Endothelial cell of umbilical vein (primary cell): ENCODE measurements at regions not wholly inside any gene's neighbourhood (a gene's known extent, or its start where the extent isn't known, plus 50 kb on each side); places are given as distances from the start of the nearest gene placed in this dataset.

Experiments
- CTCF ChIP-seq, 2 donors: IDR thresholded peaks; 1 replicate in 1 of 2; 2 replicates in 1 of 2; pipeline ENCODE4 v1.5.1; 2011; ENCODE audit warnings: low read length in 2 of 2, mild to moderate bottlenecking in 2 of 2, moderate library complexity in 2 of 2, control low read depth in 1 of 2, inconsistent platforms in 1 of 2, low read depth in 1 of 2; ENCODE audit not compliant: insufficient read depth in 1 of 2; ENCODE audit errors: extremely low read depth in 1 of 2
- FOS ChIP-seq: IDR thresholded peaks from 2 replicates; pipeline ENCODE4 v1.6.1; 2011; ENCODE audit warnings: mild to moderate bottlenecking, low read length, moderate library complexity, borderline replicate concordance; ENCODE audit not compliant: insufficient read depth
- POLR2AphosphoS5 ChIP-seq: IDR thresholded peaks from 2 replicates; pipeline ENCODE4 v1.6.1; 2012; ENCODE audit warnings: low read depth, mild to moderate bottlenecking, control low read depth, low read length, moderate library complexity; ENCODE audit not compliant: insufficient read depth

GRCh38 chr3:166785876-166786275, 594.2 kb downstream of the ZBBX start:
- TF ChIP-seq FOS: no peak
- TF ChIP-seq CTCF (IDR thresholded peaks at IDR 0.05; ENCODE audit: extremely low read depth in 1 of 2, insufficient read depth in 1 of 2, low read depth in 1 of 2, low read length in 2 of 2): no peak
- no peak for TF ChIP-seq POLR2AphosphoS5
